HG03565 (cell line): ENCODE measurements at regions not wholly inside any gene's neighbourhood (a gene's known extent, or its start where the extent isn't known, plus 50 kb on each side); places are given as distances from the start of the nearest gene placed in this dataset.

Source experiments
- ATAC-seq: cut with Tn5 transposase; IDR thresholded peaks from one replicate; pipeline ENCODE4 v1.9.1; 2021; ENCODE audit warnings: mild to moderate bottlenecking, moderate library complexity; ENCODE audit not compliant: unreplicated experiment

GRCh38 chr3:110181226-110181625, 843.9 kb upstream of the DPPA4 start:
- no peak for ATAC-seq

GRCh38 chr3:110184536-110184935, 847.2 kb upstream of the DPPA4 start:
- ATAC-seq: no peak

GRCh38 chr3:110193074-110193473, 855.7 kb upstream of the DPPA4 start:
- ATAC-seq: no peak

- no peak for ATAC-seq
These were observed 861.6 kb upstream of the DPPA4 start for GRCh38 chr3:110198717-110199587.

GRCh38 chr3:110199588-110199943, 862.2 kb upstream of the DPPA4 start:
- no peak for ATAC-seq

GRCh38 chr3:110210086-110210660, 861.4 kb upstream of the NECTIN3 start:
- ATAC-seq: no peak

- ATAC-seq: no peak
These were observed 845.0 kb upstream of the NECTIN3 start for GRCh38 chr3:110226645-110227044.

GRCh38 chr3:110227991-110228390, 843.6 kb upstream of the NECTIN3 start:
- no peak for ATAC-seq

GRCh38 chr3:110234831-110235230, 836.8 kb upstream of the NECTIN3 start:
- ATAC-seq: no peak

- no peak for ATAC-seq
These were observed 834.5 kb upstream of the NECTIN3 start for GRCh38 chr3:110236976-110237610.

GRCh38 chr3:110243081-110243480, 828.5 kb upstream of the NECTIN3 start:
- no peak for ATAC-seq

- ATAC-seq: no peak
These were observed 824.7 kb upstream of the NECTIN3 start for GRCh38 chr3:110246796-110247376.

- no peak for ATAC-seq
These were observed 823.0 kb upstream of the NECTIN3 start for GRCh38 chr3:110248666-110249065.

GRCh38 chr3:110253794-110254193, 817.8 kb upstream of the NECTIN3 start:
- ATAC-seq: no peak

GRCh38 chr3:110254591-110254990, 817.0 kb upstream of the NECTIN3 start:
- ATAC-seq: no peak

- ATAC-seq: no peak
These were observed 810.5 kb upstream of the NECTIN3 start for GRCh38 chr3:110261141-110261540.

GRCh38 chr3:110262896-110263295, 808.7 kb upstream of the NECTIN3 start:
- ATAC-seq: no peak

GRCh38 chr3:110265302-110265701, 806.3 kb upstream of the NECTIN3 start:
- no peak for ATAC-seq

GRCh38 chr3:110267304-110267845, 804.2 kb upstream of the NECTIN3 start:
- ATAC-seq: no peak

GRCh38 chr3:110272525-110272924, 799.1 kb upstream of the NECTIN3 start:
- ATAC-seq: no peak

GRCh38 chr3:110291886-110292501, 779.6 kb upstream of the NECTIN3 start:
- no peak for ATAC-seq
